SW 1271 (cell line): ENCODE measurements at regions not wholly inside any gene's neighbourhood (a gene's known extent, or its start where the extent isn't known, plus 50 kb on each side); places are given as distances from the start of the nearest gene placed in this dataset.

Source experiments
- DNase-seq, 2 experiments: peaks; one replicate each; lab custom pipeline; 2025; lab: John Stamatoyannopoulos, UW

- DNase-seq = no peak
These were observed 147.9 kb downstream of the IMPG2 start for GRCh38 chr3:101172516-101172915.

DNA sequence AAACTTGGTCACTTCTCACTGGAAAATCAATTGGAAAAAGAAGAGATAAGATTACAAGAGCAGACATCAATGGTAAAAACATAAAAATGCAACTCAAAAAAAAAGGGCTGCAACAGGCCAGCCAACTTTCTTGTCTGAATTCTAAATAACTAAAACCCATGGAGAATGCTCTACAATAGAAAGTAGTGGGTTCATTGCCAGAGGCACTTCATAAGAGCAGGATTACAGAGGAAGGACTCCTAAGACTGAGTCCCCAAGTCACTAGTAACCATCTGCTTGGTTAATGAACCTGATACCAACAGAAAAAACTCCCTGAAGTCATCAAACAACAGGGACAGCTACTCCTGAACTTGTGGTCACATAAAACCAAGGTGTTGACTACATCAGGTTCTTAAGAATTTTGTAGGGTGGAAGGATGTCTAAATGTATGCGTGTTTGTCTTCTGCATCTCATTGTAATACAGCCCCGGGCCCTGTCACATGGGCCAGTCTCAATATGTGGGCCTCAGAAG lies 148.6 kb downstream of the IMPG2 start:
- no peak for DNase-seq

- DNase-seq = no peak
These were observed 149.4 kb downstream of the IMPG2 start for GRCh38 chr3:101170806-101171558.

DNA sequence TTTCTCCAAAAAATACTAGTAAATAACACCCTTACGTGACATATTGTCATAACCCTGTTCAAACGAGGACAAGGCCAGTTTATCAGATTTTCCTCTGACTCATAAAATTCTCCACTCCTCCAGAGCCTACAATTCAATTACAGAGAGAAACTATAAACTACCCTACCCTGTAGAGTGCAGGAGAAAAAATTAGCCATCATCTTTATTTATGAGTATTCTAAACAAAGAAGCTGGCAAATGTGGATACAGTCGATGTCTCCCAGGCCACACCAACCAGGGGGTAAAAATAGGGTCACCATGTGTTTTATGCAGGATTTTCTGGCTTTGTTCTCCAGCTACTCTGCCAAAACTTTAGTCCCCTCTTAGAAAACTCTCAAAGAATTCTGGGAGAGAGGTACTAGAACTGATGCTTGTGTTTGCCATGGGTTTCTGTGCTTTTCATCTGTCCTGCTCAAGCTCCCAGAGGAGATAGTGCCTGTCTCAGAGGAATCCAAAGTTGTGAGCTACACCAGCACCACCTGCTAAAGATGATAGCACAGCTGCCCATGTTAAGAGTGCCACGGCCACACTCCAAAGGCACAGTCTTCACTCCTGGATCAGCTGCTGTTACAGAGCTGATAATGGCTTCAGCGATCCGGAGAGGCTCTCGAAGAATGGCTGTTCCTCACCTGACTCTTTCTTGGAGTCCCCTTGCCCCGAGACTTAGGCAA lies 150.2 kb downstream of the IMPG2 start:
- DNase-seq = no peak

DNA sequence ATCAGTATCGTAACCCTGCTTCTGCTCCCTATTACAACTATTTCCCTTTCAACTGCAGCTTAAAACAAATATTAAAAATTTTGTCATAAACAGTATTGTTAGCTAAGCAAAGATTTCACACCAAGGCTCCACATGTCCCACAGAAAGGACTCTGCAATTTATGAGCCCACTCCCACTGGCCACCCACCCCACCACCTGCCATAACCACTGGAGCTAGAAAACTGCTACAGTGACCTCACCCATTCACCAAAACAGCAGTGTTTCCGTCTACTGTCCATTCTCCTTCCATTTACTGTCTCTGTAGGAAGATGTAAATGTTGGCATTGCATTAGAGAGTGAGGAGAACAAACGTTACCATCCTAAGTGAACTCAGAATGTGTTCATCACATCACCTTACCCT lies 150.9 kb downstream of the IMPG2 start:
- no peak for DNase-seq

- no peak for DNase-seq
These were observed 153.0 kb downstream of the IMPG2 start for GRCh38 chr3:101167376-101167775.

- DNase-seq = no peak
These were observed 154.2 kb downstream of the IMPG2 start for GRCh38 chr3:101166150-101166549.

- DNase-seq = no peak
These were observed 156.8 kb downstream of the IMPG2 start for GRCh38 chr3:101163554-101163953.

GRCh38 chr3:101159478-101159877 lies 160.9 kb downstream of the IMPG2 start:
- DNase-seq = no peak

DNA sequence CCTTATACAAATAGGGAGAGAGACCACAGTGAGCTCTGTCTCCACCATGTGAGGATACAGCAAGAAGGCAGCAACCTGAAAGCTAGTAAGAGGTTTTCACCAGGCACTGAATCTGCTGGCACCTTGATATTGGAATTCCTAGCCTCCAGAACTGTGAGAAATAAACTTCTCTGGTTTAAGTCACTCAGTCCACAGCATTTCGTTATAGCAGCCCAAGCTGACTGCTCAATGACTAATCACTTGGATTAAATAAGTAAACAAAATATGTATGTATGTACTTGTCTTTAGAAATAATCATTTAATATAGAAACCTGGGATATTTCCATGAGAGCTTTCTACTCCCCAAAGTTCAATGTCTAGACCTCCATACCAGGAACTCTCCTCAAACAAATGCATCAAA lies 162.0 kb downstream of the IMPG2 start:
- no peak for DNase-seq

- no peak for DNase-seq
These were observed 163.5 kb downstream of the IMPG2 start for GRCh38 chr3:101156787-101157345.

- no peak for DNase-seq
These were observed 162.6 kb upstream of the ABI3BP start for GRCh38 chr3:101155825-101156224.

DNA sequence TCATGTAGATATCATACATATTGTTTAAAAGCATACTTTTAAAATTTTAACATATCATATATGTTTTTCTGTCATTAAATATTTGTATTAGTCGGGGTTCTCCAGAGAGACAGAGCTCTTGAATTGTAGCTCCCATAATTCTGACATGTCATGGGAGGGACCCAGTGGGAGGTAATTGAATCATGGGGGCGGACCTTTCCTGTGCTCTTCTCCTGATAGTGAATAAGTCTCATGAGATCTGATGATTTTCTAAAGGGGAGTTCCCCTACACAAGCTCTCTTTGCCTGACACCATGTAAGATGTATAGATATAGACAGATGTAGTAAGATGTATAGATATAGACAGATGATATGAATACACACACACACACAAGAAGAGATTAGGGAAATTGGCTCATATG lies 161.2 kb upstream of the ABI3BP start:
- DNase-seq = no peak

- no peak for DNase-seq
These were observed 158.2 kb upstream of the ABI3BP start for GRCh38 chr3:101151286-101151913.

DNA sequence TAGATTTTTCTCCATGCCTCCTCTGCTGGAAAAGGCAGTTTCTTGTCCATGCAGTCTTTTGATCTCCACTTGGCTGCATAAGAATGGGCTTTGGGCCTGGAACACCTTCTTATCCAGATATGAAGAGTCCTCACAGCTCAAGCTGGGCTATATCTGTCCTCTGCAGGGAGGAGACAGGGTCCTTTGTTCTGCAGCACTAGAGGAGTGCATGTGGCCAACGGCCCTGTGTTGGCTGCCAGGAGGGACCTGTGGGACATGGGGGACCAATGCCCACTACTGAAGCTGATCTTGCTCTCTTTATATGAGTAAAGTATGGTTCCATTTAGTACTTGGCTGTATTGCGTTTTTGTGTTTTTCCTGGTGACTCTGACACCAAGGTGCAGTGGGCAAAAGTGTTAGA lies 157.3 kb upstream of the ABI3BP start:
- no peak for DNase-seq

- DNase-seq = no peak
These were observed 156.5 kb upstream of the ABI3BP start for GRCh38 chr3:101149707-101150106.

- DNase-seq = no peak
These were observed 156.0 kb upstream of the ABI3BP start for GRCh38 chr3:101149251-101149650.

DNA sequence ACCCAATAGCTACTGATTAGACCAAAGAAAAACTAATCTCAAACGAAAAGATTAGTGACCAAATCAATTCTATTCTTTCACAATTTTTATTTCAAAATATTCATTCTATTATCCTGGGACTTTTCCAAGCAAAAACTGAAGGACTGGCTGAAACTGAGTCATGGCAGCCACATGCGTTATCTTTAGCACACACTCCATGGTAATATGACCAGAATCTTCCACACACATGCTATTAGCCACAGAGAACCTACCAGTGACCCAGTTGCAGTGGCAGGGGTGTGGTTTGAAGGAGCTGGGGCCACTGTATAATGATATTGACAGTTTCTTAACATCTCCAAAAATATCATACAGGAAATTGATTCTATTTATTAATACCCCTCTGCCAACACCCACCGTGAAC lies 154.8 kb upstream of the ABI3BP start:
- no peak for DNase-seq

GRCh38 chr3:101146946-101147345 lies 153.7 kb upstream of the ABI3BP start:
- DNase-seq = no peak

GRCh38 chr3:101144105-101144504 lies 150.9 kb upstream of the ABI3BP start:
- no peak for DNase-seq

DNA sequence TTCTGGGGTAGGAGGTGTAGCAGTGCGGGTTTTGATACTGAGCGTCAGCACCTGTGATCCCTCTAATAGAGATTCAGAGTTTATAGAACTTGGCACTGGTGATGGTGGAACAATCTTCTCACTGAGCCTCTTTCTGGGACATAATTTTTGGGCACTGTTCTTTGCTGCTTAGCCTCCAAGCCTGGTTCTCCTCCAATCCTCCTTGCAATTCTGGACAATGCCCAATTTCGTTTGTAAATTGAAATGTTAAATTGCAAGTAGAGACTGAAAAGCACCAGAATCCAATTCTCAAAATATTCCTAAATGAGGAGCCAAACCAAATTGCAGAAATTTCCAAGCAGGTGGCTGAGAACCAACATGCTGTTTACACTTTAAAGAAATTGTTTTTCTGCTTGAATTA lies 149.8 kb upstream of the ABI3BP start:
- no peak for DNase-seq

- DNase-seq = no peak
These were observed 148.9 kb upstream of the ABI3BP start for GRCh38 chr3:101142160-101142559.

GRCh38 chr3:101141135-101141534 lies 147.9 kb upstream of the ABI3BP start:
- DNase-seq = no peak
